Fibroblast of the aortic adventitia (primary cell): ENCODE measurements at regions not wholly inside any gene's neighbourhood (a gene's known extent, or its start where the extent isn't known, plus 50 kb on each side); places are given as distances from the start of the nearest gene placed in this dataset.

Source experiments
- DNase-seq: peaks from one replicate; pipeline ENCODE4 v3.0.0-alpha.2; 2010; ENCODE audit warnings: low read depth
- H3K4me3 ChIP-seq: 2 replicates; pipeline ENCODE4 v1.5.1; 2011; ENCODE audit warnings: low read depth, mild to moderate bottlenecking, control low read depth, low read length, moderate library complexity
- CTCF ChIP-seq: IDR thresholded peaks from 2 replicates; pipeline ENCODE4 v1.5.1; 2011; ENCODE audit warnings: mild to moderate bottlenecking, low read length, control low read depth, inconsistent platforms; ENCODE audit not compliant: insufficient read depth

- no peak for DNase-seq
- TF ChIP-seq CTCF = no peak
- no peak overlapping the region for H3K4me3 ChIP-seq
Measured at GRCh38 chr14:42731480-42731879, 1124.8 kb downstream of the LRFN5 start.

- no peak for DNase-seq
- no peak overlapping the region for H3K4me3 ChIP-seq
- no peak for TF ChIP-seq CTCF
Measured at GRCh38 chr14:42729681-42730080, 1123.0 kb downstream of the LRFN5 start.

- no peak for TF ChIP-seq CTCF
- no peak for DNase-seq
- H3K4me3 ChIP-seq = no peak overlapping the region
Measured at GRCh38 chr14:42719391-42719790, 1112.7 kb downstream of the LRFN5 start.

GRCh38 chr14:42715316-42715715 is 1108.6 kb downstream of the LRFN5 start:
- no peak overlapping the region for H3K4me3 ChIP-seq
- DNase-seq = peak; percentile 44
- TF ChIP-seq CTCF = no peak

- no peak for DNase-seq
Measured at GRCh38 chr14:42710071-42710470, 1103.4 kb downstream of the LRFN5 start.

GRCh38 chr14:42703501-42703900 is 1096.8 kb downstream of the LRFN5 start:
- TF ChIP-seq CTCF = no peak
- H3K4me3 ChIP-seq = no peak overlapping the region
- DNase-seq = no peak

More at GRCh38 chr14:42710071-42710470, 1103.4 kb downstream of the LRFN5 start:
- no peak overlapping the region for H3K4me3 ChIP-seq
- TF ChIP-seq CTCF = no peak

GRCh38 chr14:42687421-42687820 is 1080.7 kb downstream of the LRFN5 start:
- DNase-seq = no peak
- no peak overlapping the region for H3K4me3 ChIP-seq
- no peak for TF ChIP-seq CTCF
